ENCODE measurements at regions not wholly inside any gene's neighbourhood (a gene's known extent, or its start where the extent isn't known, plus 50 kb on each side); places are given as distances from the start of the nearest gene placed in this dataset.

DNA sequence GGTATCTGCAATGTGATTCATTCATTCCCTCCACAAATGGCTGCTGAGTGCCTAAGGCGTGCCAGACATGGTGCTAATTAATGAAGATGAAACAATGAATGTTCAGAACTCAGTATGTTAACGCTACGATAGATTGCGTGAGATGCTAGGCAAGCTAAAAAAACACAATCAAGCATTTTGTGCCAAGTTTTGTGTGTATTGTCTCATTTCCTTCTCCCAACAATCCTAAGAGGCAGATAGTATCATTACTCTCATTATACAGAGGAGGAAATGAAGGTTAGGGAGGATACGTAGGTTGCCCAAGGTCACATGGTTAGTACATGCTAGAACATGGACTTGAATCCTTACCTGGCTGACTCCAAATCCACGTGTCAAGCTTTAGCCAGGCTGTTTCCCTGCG is 264.4 kb downstream of the EFCAB11 start:
- TF ChIP-seq, protein P1, sequence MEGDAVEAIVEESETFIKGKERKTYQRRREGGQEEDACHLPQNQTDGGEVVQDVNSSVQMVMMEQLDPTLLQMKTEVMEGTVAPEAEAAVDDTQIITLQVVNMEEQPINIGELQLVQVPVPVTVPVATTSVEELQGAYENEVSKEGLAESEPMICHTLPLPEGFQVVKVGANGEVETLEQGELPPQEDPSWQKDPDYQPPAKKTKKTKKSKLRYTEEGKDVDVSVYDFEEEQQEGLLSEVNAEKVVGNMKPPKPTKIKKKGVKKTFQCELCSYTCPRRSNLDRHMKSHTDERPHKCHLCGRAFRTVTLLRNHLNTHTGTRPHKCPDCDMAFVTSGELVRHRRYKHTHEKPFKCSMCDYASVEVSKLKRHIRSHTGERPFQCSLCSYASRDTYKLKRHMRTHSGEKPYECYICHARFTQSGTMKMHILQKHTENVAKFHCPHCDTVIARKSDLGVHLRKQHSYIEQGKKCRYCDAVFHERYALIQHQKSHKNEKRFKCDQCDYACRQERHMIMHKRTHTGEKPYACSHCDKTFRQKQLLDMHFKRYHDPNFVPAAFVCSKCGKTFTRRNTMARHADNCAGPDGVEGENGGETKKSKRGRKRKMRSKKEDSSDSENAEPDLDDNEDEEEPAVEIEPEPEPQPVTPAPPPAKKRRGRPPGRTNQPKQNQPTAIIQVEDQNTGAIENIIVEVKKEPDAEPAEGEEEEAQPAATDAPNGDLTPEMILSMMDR (IDR thresholded peaks at IDR 0.05; ENCODE audit: low read length) = no peak
- TF ChIP-seq EZH2 (IDR thresholded peaks at IDR 0.05; ENCODE audit: borderline replicate concordance, low read length) = no peak

Data from OCI-LY1 (cell line).